HCT116 (cell line): ENCODE measurements at regions not wholly inside any gene's neighbourhood (a gene's known extent, or its start where the extent isn't known, plus 50 kb on each side); places are given as distances from the start of the nearest gene placed in this dataset.

Experiments
- ATAC-seq: fragments of 200-7000 bp; cut with Tn5 transposase; 2 replicates; pipeline ENCODE4 v1.9.1; 2020; ENCODE audit warnings: mild to moderate bottlenecking, moderate library complexity
- BruUV-seq: library from RNA; stranded (reverse); fragments of 400-500 nt; replicated peaks from 2 replicates; lab custom pipeline; 2021; lab: Mats Ljungman, UMichigan
- CTCF ChIA-PET: fragments of 300-600 bp; sonication (Branson Sonifier 250); formaldehyde crosslinking; loops from one replicate; lab custom pipeline; 2021; ENCODE audit warnings: antibody characterized with exemption; lab: Charles Lee
- POLR2A ChIA-PET: fragments of 300-600, 350-600 bp; sonication (Branson Sonifier 250); formaldehyde crosslinking; loops from one replicate; lab custom pipeline; 2021; ENCODE audit warnings: antibody characterized with exemption; lab: Charles Lee
- RAD21 ChIA-PET, 2 experiments: fragments of 300-600 bp; sonication (Branson Sonifier 250); formaldehyde crosslinking; loops; one replicate each; lab custom pipeline; 2023; ENCODE audit warnings: low total read pairs in 2 of 2; ENCODE audit not compliant: uncharacterized antibody in 2 of 2, unreplicated experiment in 2 of 2, low non-redundant PET in 1 of 2; lab: Charles Lee
- DNase-seq: peaks from one replicate; pipeline ENCODE4 v3.0.0-alpha.2; 2010; ENCODE audit warnings: low read depth, low spot score
- H2AFZ ChIP-seq: fragments of 200-600 bp; shearing (Covaris generic), sonication (generic); 2 replicates; pipeline ENCODE4 v1.6.1; 2017; ENCODE audit warnings: low read depth, mixed run types, mixed read lengths, antibody characterized with exemption, low read length; ENCODE audit not compliant: poor library complexity, severe bottlenecking
- H3K27ac ChIP-seq: 2 replicates; pipeline ENCODE4 v1.5.1; 2012; ENCODE audit warnings: low read depth, low read length
- H3K27me3 ChIP-seq: fragments of 200-600 bp; sonication (generic); 2 replicates; pipeline ENCODE4 v1.6.1; 2016; ENCODE audit warnings: mixed run types, low read length, mixed read lengths; ENCODE audit not compliant: insufficient read depth
- H3K36me3 ChIP-seq, 2 experiments: fragments of 200-500 bp in 1 of 2; fragments of 200-600 bp in 1 of 2; sonication (Bioruptor generic) in 1 of 2; sonication (generic) in 1 of 2; 2 replicates each; pipeline versions ENCODE4 v1.5.1 to v1.6.1; 2014 to 2016; ENCODE audit warnings: low read length in 2 of 2, inconsistent platforms in 1 of 2, mixed read lengths in 1 of 2, mixed run types in 1 of 2; ENCODE audit not compliant: insufficient read depth in 2 of 2, control insufficient read depth in 1 of 2
- H3K4me1 ChIP-seq, 2 experiments: fragments of 200-600 bp in 1 of 2; sonication (generic) in 1 of 2; 2 replicates each; pipeline versions ENCODE4 v1.5.1 to v1.6.1; 2012 to 2017; ENCODE audit warnings: low read length in 2 of 2, inconsistent platforms in 1 of 2, mild to moderate bottlenecking in 1 of 2, mixed read lengths in 1 of 2, mixed run types in 1 of 2, moderate library complexity in 1 of 2; ENCODE audit not compliant: insufficient read depth in 2 of 2, control insufficient read depth in 1 of 2
- H3K4me2 ChIP-seq: fragments of 200-600 bp; sonication (generic); 2 replicates; pipeline ENCODE4 v1.6.1; 2017; ENCODE audit warnings: mixed run types, low read length, mixed read lengths
- H3K4me3 ChIP-seq, 2 experiments: fragments of 200-600 bp in 1 of 2; sonication (generic) in 1 of 2; replicated peaks in 1 of 2; 2 replicates each; pipeline ENCODE4 v1.5.1; 2011 to 2016; ENCODE audit warnings: low read length in 2 of 2, control low read depth in 1 of 2, low read depth in 1 of 2, mild to moderate bottlenecking in 1 of 2, mixed read lengths in 1 of 2, mixed run types in 1 of 2
- H3K79me2 ChIP-seq: fragments of 200-600 bp; sonication (generic); 2 replicates; pipeline ENCODE4 v1.6.1; 2017; ENCODE audit warnings: mild to moderate bottlenecking, mixed run types, low read length, moderate library complexity, mixed read lengths; ENCODE audit not compliant: insufficient read depth
- H3K9ac ChIP-seq: fragments of 200-600 bp; sonication (generic); 2 replicates; pipeline ENCODE4 v1.6.1; 2016; ENCODE audit warnings: low read length, mixed read lengths
- H3K9me2 ChIP-seq: fragments of 200-600 bp; sonication (generic), shearing (Covaris generic); 2 replicates; pipeline ENCODE4 v1.6.1; 2017; ENCODE audit warnings: mixed run types, mild to moderate bottlenecking, moderate library complexity; ENCODE audit not compliant: insufficient read depth
- H3K9me3 ChIP-seq, 2 experiments: fragments of 200-500 bp in 1 of 2; fragments of 200-600 bp in 1 of 2; sonication (Bioruptor generic) in 1 of 2; sonication (generic) in 1 of 2; 2 replicates each; pipeline ENCODE4 v1.6.1; 2014 to 2017; ENCODE audit warnings: low read length in 2 of 2, mixed read lengths in 2 of 2, inconsistent platforms in 1 of 2, low read depth in 1 of 2, mild to moderate bottlenecking in 1 of 2, mixed run types in 1 of 2, moderate library complexity in 1 of 2; ENCODE audit not compliant: control insufficient read depth in 1 of 2, insufficient read depth in 1 of 2
- H4K20me1 ChIP-seq: fragments of 200-600 bp; sonication (generic), shearing (Covaris generic); 2 replicates; pipeline ENCODE4 v1.6.1; 2017; ENCODE audit warnings: mixed run types, mild to moderate bottlenecking, moderate library complexity; ENCODE audit not compliant: insufficient read depth
- CEBPB ChIP-seq: IDR thresholded peaks from 2 replicates; pipeline ENCODE4 v1.6.1; 2012; ENCODE audit warnings: low read depth
- EGR1 ChIP-seq: IDR thresholded peaks from 2 replicates; pipeline ENCODE4 v1.6.1; 2012; ENCODE audit warnings: low read depth
- ELF1 ChIP-seq: IDR thresholded peaks from 2 replicates; pipeline ENCODE4 v1.6.1; 2012; ENCODE audit warnings: low read depth, borderline replicate concordance
- EZH2 ChIP-seq: fragments of 200-600 bp; sonication (generic); IDR thresholded peaks from 2 replicates; pipeline ENCODE4 v1.6.1; 2017; ENCODE audit warnings: antibody characterized with exemption, mixed run types
- EZH2phosphoT487 ChIP-seq: fragments of 200-600 bp; IDR thresholded peaks from 2 replicates; pipeline ENCODE4 v1.6.1; 2018; ENCODE audit warnings: antibody characterized with exemption, borderline replicate concordance
- FOSL1 ChIP-seq: IDR thresholded peaks from 2 replicates; pipeline ENCODE4 v1.6.1; 2012; ENCODE audit warnings: low read depth
- POLR2A ChIP-seq: IDR thresholded peaks from 2 replicates; pipeline ENCODE4 v1.7.0; 2011; ENCODE audit warnings: borderline replicate concordance; ENCODE audit not compliant: insufficient read depth, insufficient read length; ENCODE audit errors: extremely low read depth
- RAD21 ChIP-seq: IDR thresholded peaks from 2 replicates; pipeline ENCODE4 v1.6.1; 2012; ENCODE audit warnings: low read depth, mild to moderate bottlenecking
- SIN3A ChIP-seq: IDR thresholded peaks from 2 replicates; pipeline ENCODE4 v1.6.1; 2012; ENCODE audit warnings: low read depth
- SP1 ChIP-seq: IDR thresholded peaks from 2 replicates; pipeline ENCODE4 v1.6.1; 2012; ENCODE audit warnings: low read depth
- SRF ChIP-seq: IDR thresholded peaks from 2 replicates; pipeline ENCODE4 v1.6.1; 2012; ENCODE audit warnings: low read depth
- TCF7L2 ChIP-seq: IDR thresholded peaks from 2 replicates; pipeline ENCODE4 v1.7.0; 2011; ENCODE audit warnings: borderline replicate concordance, inconsistent platforms; ENCODE audit not compliant: insufficient read depth, insufficient read length; ENCODE audit errors: extremely low read depth
- YY1 ChIP-seq: IDR thresholded peaks from 2 replicates; pipeline ENCODE4 v1.6.1; 2011; ENCODE audit warnings: low read length, low read depth, moderate library complexity, mild to moderate bottlenecking; ENCODE audit not compliant: insufficient replicate concordance; ENCODE audit errors: extremely low read depth
- ZFX ChIP-seq: fragments of 450-650 bp; IDR thresholded peaks from 2 replicates; pipeline ENCODE4 v1.6.1; 2017
- ZNF274 ChIP-seq: fragments of 200-500 bp; sonication (Bioruptor generic); IDR thresholded peaks from 2 replicates; pipeline ENCODE4 v1.6.1; 2014; ENCODE audit warnings: mild to moderate bottlenecking, low read depth, low read length, inconsistent platforms
- intact Hi-C: fragments of 100-400 bp; cut with micrococcal nuclease; formaldehyde crosslinking; loops from 2 replicates; pipeline ENCODE4 v1.10.0; 2022
- TF ChIP-seq, protein P1 (sequence below): IDR thresholded peaks from 2 replicates; pipeline ENCODE4 v1.6.1; 2012; ENCODE audit warnings: low read depth
- TF ChIP-seq, protein P2 (sequence below): IDR thresholded peaks from 2 replicates; pipeline ENCODE4 v1.6.1; 2012
- TF ChIP-seq, protein P3 (sequence below), 3 experiments: fragments of 200-600 bp in 1 of 3; sonication (generic) in 1 of 3; IDR thresholded peaks in 2 of 3; conservative IDR thresholded peaks in 1 of 3; 2 replicates each; pipeline ENCODE4 v1.5.1; 2012 to 2017; ENCODE audit warnings: low read depth in 2 of 3, low read length in 2 of 3, antibody characterized with exemption in 1 of 3, borderline replicate concordance in 1 of 3, control low read depth in 1 of 3, mild to moderate bottlenecking in 1 of 3, mixed read lengths in 1 of 3, mixed run types in 1 of 3, moderate library complexity in 1 of 3; ENCODE audit not compliant: insufficient read depth in 1 of 3

DNA sequence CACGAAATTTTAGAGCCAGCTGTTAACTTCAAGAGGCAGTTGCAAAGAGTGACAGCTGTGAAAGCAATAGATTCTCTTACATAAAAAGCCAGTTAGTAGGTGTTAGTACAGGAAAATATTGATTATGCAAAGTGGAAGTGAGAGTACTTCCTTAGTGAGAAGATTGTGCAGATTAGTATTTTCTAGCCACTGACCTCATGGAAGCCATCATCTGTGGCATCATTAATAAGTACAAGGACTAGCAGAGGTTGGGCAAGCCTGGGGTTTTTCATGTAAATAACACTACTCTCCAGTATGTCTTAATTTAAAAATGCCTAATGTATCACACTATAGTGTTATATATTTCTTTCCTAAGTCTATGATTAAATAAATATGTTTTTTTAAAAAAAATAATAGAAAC lies 166.2 kb upstream of the DTNA start (continued):
- TF ChIP-seq, protein P1, sequence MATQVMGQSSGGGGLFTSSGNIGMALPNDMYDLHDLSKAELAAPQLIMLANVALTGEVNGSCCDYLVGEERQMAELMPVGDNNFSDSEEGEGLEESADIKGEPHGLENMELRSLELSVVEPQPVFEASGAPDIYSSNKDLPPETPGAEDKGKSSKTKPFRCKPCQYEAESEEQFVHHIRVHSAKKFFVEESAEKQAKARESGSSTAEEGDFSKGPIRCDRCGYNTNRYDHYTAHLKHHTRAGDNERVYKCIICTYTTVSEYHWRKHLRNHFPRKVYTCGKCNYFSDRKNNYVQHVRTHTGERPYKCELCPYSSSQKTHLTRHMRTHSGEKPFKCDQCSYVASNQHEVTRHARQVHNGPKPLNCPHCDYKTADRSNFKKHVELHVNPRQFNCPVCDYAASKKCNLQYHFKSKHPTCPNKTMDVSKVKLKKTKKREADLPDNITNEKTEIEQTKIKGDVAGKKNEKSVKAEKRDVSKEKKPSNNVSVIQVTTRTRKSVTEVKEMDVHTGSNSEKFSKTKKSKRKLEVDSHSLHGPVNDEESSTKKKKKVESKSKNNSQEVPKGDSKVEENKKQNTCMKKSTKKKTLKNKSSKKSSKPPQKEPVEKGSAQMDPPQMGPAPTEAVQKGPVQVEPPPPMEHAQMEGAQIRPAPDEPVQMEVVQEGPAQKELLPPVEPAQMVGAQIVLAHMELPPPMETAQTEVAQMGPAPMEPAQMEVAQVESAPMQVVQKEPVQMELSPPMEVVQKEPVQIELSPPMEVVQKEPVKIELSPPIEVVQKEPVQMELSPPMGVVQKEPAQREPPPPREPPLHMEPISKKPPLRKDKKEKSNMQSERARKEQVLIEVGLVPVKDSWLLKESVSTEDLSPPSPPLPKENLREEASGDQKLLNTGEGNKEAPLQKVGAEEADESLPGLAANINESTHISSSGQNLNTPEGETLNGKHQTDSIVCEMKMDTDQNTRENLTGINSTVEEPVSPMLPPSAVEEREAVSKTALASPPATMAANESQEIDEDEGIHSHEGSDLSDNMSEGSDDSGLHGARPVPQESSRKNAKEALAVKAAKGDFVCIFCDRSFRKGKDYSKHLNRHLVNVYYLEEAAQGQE = no peak
- TF ChIP-seq SP1 (no peak), ELF1 (no peak), EZH2phosphoT487 (no peak)
- TF ChIP-seq, protein P2, sequence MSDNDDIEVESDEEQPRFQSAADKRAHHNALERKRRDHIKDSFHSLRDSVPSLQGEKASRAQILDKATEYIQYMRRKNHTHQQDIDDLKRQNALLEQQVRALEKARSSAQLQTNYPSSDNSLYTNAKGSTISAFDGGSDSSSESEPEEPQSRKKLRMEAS = no peak

DNA sequence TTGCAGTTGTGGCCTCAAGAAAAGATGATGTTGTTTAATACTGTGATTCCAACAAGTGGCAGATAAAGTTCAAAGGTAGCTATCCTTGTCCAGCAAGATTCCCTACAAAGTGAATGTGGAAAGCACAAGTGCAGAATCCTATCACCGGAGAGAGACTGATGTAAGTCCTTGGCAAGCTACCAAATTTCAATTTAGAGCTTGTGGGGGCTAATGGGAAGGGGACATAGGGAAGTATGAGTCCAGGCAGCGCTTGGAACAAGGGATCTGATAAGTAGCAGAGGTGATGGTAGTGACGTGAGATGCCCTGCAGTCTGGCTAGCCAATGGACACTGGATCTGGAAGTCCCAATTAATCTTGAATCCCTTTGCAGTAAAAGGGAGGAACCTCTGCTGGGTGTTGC lies 165.2 kb upstream of the DTNA start:
- H3K27me3 ChIP-seq = no peaks in the 10 kb centered on the region
- no TSS peak for BruUV-seq
- H3K9ac ChIP-seq = no peak overlapping the region
- ChIA-PET POLR2A (no interaction called here), RAD21 (no interaction called here), CTCF (no interaction called here)
- no peaks in the 10 kb centered on the region for H3K4me1 ChIP-seq
- no peak overlapping the region for H3K4me3 ChIP-seq
- no peaks in the 10 kb centered on the region for H4K20me1 ChIP-seq
- H3K9me2 ChIP-seq = no peaks in the 10 kb centered on the region
- no peak overlapping the region for H2AFZ ChIP-seq
- intact Hi-C loops = no loop called here
- no peak for ATAC-seq
- H3K36me3 ChIP-seq = no peaks in the 10 kb centered on the region
- H3K9me3 ChIP-seq = no peaks in the 10 kb centered on the region
- no peak overlapping the region for H3K27ac ChIP-seq
- no peak for TF ChIP-seq ZFX
- TF ChIP-seq CEBPB = no peak
- TF ChIP-seq ELF1 = no peak
- TF ChIP-seq, protein P2 = no peak
- TF ChIP-seq YY1 = no peak
- TF ChIP-seq, protein P3, sequence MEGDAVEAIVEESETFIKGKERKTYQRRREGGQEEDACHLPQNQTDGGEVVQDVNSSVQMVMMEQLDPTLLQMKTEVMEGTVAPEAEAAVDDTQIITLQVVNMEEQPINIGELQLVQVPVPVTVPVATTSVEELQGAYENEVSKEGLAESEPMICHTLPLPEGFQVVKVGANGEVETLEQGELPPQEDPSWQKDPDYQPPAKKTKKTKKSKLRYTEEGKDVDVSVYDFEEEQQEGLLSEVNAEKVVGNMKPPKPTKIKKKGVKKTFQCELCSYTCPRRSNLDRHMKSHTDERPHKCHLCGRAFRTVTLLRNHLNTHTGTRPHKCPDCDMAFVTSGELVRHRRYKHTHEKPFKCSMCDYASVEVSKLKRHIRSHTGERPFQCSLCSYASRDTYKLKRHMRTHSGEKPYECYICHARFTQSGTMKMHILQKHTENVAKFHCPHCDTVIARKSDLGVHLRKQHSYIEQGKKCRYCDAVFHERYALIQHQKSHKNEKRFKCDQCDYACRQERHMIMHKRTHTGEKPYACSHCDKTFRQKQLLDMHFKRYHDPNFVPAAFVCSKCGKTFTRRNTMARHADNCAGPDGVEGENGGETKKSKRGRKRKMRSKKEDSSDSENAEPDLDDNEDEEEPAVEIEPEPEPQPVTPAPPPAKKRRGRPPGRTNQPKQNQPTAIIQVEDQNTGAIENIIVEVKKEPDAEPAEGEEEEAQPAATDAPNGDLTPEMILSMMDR (IDR thresholded peaks at IDR 0.05 in 2 of 3, conservative IDR thresholded peaks at IDR 0.05 in 1 of 3; ENCODE audit: borderline replicate concordance in 1 of 3, insufficient read depth in 1 of 3, low read depth in 2 of 3, low read length in 2 of 3) = no peak
- TF ChIP-seq SRF = no peak
- no peak for TF ChIP-seq RAD21
- TF ChIP-seq FOSL1 = no peak
- TF ChIP-seq EZH2phosphoT487 = no peak
- TF ChIP-seq EZH2 = no peak
- TF ChIP-seq POLR2A = no peak
- no peak for TF ChIP-seq ZNF274
- TF ChIP-seq EGR1 = no peak
- TF ChIP-seq TCF7L2 = no peak
- TF ChIP-seq SIN3A = no peak
- TF ChIP-seq, all 23 proteins: peak for 0
- no peak for DNase-seq
- no peaks in the 10 kb centered on the region for H3K79me2 ChIP-seq
- no peak overlapping the region for H3K4me2 ChIP-seq
